CD8-positive, alpha-beta memory T cell (primary cell): ENCODE measurements at regions not wholly inside any gene's neighbourhood (a gene's known extent, or its start where the extent isn't known, plus 50 kb on each side); places are given as distances from the start of the nearest gene placed in this dataset.
"Not testable (repeated sequence)": the region's sequence is repeated elsewhere in the genome, so short reads cannot be mapped to it uniquely, and the experiment has no call there.

Source experiments
- CTCF ChIA-PET: fragments of 350-600 bp; sonication (Branson Sonifier 250); formaldehyde crosslinking; loops from one replicate; lab custom pipeline; 2021; ENCODE audit warnings: antibody characterized with exemption; lab: Charles Lee
- POLR2A ChIA-PET: fragments of 350-600 bp; sonication (Branson Sonifier 250); formaldehyde crosslinking; loops from one replicate; lab custom pipeline; 2021; ENCODE audit warnings: antibody characterized with exemption; lab: Charles Lee
- DNase-seq, 5 donors: peaks; one replicate each; pipeline versions ENCODE4 v3.0.0 to v3.0.0-alpha.2; 2020 to 2022; ENCODE audit warnings: mixed read lengths in 1 of 5
- H3K27ac ChIP-seq: one replicate; pipeline ENCODE4 v1.7.0; 2013; ENCODE audit warnings: low read depth, mild to moderate bottlenecking, low read length, moderate library complexity
- H3K27me3 ChIP-seq: 2 replicates; pipeline ENCODE4 v1.7.0; 2013; ENCODE audit warnings: low read length, mild to moderate bottlenecking; ENCODE audit not compliant: insufficient read depth, poor library complexity, severe bottlenecking
- H3K36me3 ChIP-seq: 2 replicates; pipeline ENCODE4 v1.7.0; 2013; ENCODE audit warnings: mild to moderate bottlenecking, low read length, moderate library complexity; ENCODE audit not compliant: insufficient read depth
- H3K4me1 ChIP-seq: 2 replicates; pipeline ENCODE4 v1.7.0; 2013; ENCODE audit warnings: mild to moderate bottlenecking, low read length, moderate library complexity; ENCODE audit not compliant: insufficient read depth
- H3K4me3 ChIP-seq: 2 replicates; pipeline ENCODE4 v1.7.0; 2013; ENCODE audit warnings: mild to moderate bottlenecking, low read length
- H3K9me3 ChIP-seq: 2 replicates; pipeline ENCODE4 v1.7.0; 2013; ENCODE audit warnings: mild to moderate bottlenecking, low read length
- H3K27ac Mint-ChIP-seq, 8 donors: one replicate each; pipeline ENCODE4 v1.8.0; 2020 to 2021; ENCODE audit warnings: mixed read lengths in 8 of 8, mild to moderate bottlenecking in 6 of 8, inconsistent platforms in 3 of 8, moderate library complexity in 3 of 8
- H3K27me3 Mint-ChIP-seq, 2 donors: one replicate each; pipeline ENCODE4 v1.8.0; 2020 to 2021; ENCODE audit warnings: mixed read lengths in 2 of 2, mild to moderate bottlenecking in 1 of 2, moderate library complexity in 1 of 2
- H3K36me3 Mint-ChIP-seq, 3 donors: one replicate each; pipeline ENCODE4 v1.8.0; 2020 to 2021; ENCODE audit warnings: mixed read lengths in 3 of 3, inconsistent platforms in 1 of 3, mild to moderate bottlenecking in 1 of 3
- H3K4me1 Mint-ChIP-seq, 3 donors: one replicate each; pipeline ENCODE4 v1.8.0; 2020 to 2021; ENCODE audit warnings: mixed read lengths in 3 of 3, inconsistent platforms in 1 of 3, mild to moderate bottlenecking in 1 of 3
- H3K4me3 Mint-ChIP-seq, 7 donors: one replicate each; pipeline ENCODE4 v1.8.0; 2020 to 2021; ENCODE audit warnings: mixed read lengths in 7 of 7, mild to moderate bottlenecking in 6 of 7, moderate library complexity in 4 of 7, inconsistent platforms in 2 of 7
- H3K9me3 Mint-ChIP-seq, 5 donors: one replicate each; pipeline ENCODE4 v1.8.0; 2020 to 2022; ENCODE audit warnings: mixed read lengths in 5 of 5, mild to moderate bottlenecking in 3 of 5, moderate library complexity in 2 of 5, inconsistent platforms in 1 of 5

DNA sequence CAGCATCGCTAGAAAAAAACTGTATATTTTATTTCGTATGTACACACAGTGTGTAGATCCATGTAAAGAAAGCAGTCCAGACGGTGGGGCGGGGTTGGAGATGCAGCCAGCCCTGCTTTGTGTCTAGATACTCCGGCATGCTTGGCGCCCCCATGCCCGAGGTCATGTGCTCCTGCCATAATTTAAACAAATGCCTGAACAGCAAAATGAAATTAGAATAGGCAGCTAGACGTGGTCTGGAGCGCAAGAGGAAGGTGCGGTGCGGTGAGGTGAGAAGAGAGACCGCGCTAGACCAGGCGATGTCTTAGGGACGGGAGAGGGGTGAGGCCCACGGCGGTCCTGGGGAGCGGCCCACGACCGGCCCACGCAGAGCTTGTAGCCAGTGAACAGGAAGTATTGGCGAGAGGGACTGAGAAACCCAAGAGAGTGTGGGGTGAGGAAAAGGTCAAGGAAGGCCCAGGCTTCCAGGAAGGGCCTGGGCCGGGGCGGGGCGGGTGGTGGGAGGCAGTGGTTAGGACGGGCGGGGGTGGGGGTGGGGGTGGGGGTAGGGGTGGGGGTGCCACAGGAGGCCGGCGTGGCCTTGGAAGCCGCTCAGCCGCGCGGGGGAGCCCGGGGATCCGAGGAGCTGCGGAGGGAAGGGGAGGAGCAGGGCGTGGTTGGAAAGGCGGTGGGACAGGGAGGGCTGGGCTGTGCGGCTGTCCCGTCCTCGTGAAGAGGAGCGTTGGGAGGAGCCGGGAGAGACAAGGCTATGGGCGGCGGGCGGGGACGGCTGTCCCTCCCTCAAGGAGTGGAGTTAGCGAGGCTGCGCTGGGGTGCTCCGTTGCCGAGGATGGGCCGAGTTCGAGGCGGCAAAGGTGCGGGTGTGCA lies 254.7 kb upstream of the SGCG start:
- H3K9me3 ChIP-seq, result no peaks in the 10 kb centered on the region
- H3K4me3 Mint-ChIP-seq, result peak overlapping the region in 4 of 7 donors; percentile 14 to 37 (median 21)
- H3K4me3 ChIP-seq, result no peak overlapping the region
- H3K27ac Mint-ChIP-seq, result no peak overlapping the region
- ChIA-PET CTCF (no interaction called here), POLR2A (no interaction called here)
- DNase-seq, result no peak
- H3K36me3 Mint-ChIP-seq, result peaks cover 0 to 3% (median 0%) of the 10 kb centered on the region in 3 donors
- H3K9me3 Mint-ChIP-seq, result peaks cover 0 to 10% (median 2%) of the 10 kb centered on the region in 5 donors
- peaks cover 18 to 44% of the 10 kb centered on the region in 2 donors for H3K27me3 Mint-ChIP-seq
- no peaks in the 10 kb centered on the region for H3K4me1 ChIP-seq
- no peaks in the 10 kb centered on the region for H3K36me3 ChIP-seq
- H3K27ac ChIP-seq, result no peak overlapping the region
- H3K27me3 ChIP-seq, result no peaks in the 10 kb centered on the region
- H3K4me1 Mint-ChIP-seq, result peaks cover 4 to 10% (median 8%) of the 10 kb centered on the region in 3 donors

GRCh38 chr13:22926748-22927400 lies 253.9 kb upstream of the SGCG start:
- Mint-ChIP-seq H3K4me3 (peak overlapping the region in 1 of 7 donors; percentile 30), H3K9me3 (peaks cover 0 to 8% (median 2%) of the 10 kb centered on the region in 5 donors), H3K27ac (no peak overlapping the region), H3K36me3 (peaks cover 0 to 3% (median 0%) of the 10 kb centered on the region in 3 donors), H3K4me1 (peaks cover 4 to 10% (median 8%) of the 10 kb centered on the region in 3 donors), H3K27me3 (peaks cover 18 to 37% of the 10 kb centered on the region in 2 donors)
- CTCF ChIA-PET, result no interaction called here
- Histone ChIP-seq H3K36me3 (no peaks in the 10 kb centered on the region), H3K27ac (no peak overlapping the region), H3K27me3 (no peaks in the 10 kb centered on the region), H3K4me1 (no peaks in the 10 kb centered on the region), H3K4me3 (no peak overlapping the region), H3K9me3 (no peaks in the 10 kb centered on the region)
- DNase-seq, result no peak
- POLR2A ChIA-PET, result no interaction called here

GRCh38 chr13:22927845-22928244 lies 252.9 kb upstream of the SGCG start:
- CTCF ChIA-PET, POLR2A ChIA-PET, H3K36me3 ChIP-seq, H3K4me1 ChIP-seq, H3K27ac ChIP-seq, H3K27me3 ChIP-seq, H3K9me3 Mint-ChIP-seq, H3K36me3 Mint-ChIP-seq, H3K9me3 ChIP-seq, H3K27ac Mint-ChIP-seq, DNase-seq, H3K4me3 ChIP-seq, H3K4me1 Mint-ChIP-seq: not testable (repeated sequence)
- peaks cover 14 to 30% of the 10 kb centered on the region in 2 donors for H3K27me3 Mint-ChIP-seq
- peak overlapping the region in 1 of 7 donors; percentile 16 for H3K4me3 Mint-ChIP-seq

- H3K4me3 ChIP-seq, result no peak overlapping the region
- ChIA-PET POLR2A (no interaction called here), CTCF (no interaction called here)
- no peak for DNase-seq
- no peaks in the 10 kb centered on the region for H3K9me3 ChIP-seq
- H3K36me3 ChIP-seq, result no peaks in the 10 kb centered on the region
- H3K27me3 ChIP-seq, result no peaks in the 10 kb centered on the region
- Mint-ChIP-seq H3K36me3 (peaks cover 0 to 3% (median 0%) of the 10 kb centered on the region in 3 donors), H3K27ac (no peak overlapping the region), H3K27me3 (peaks cover 14 to 28% of the 10 kb centered on the region in 2 donors), H3K4me1 (peaks cover 4 to 10% (median 8%) of the 10 kb centered on the region in 3 donors), H3K9me3 (peaks cover 0 to 7% (median 0%) of the 10 kb centered on the region in 5 donors), H3K4me3 (no peak overlapping the region)
- H3K4me1 ChIP-seq, result no peaks in the 10 kb centered on the region
- no peak overlapping the region for H3K27ac ChIP-seq
These were observed 251.2 kb upstream of the SGCG start for GRCh38 chr13:22929381-22930126.

GRCh38 chr13:22931576-22931975 lies 249.2 kb upstream of the SGCG start:
- Histone ChIP-seq H3K36me3 (no peaks in the 10 kb centered on the region), H3K4me3 (no peak overlapping the region), H3K9me3 (no peaks in the 10 kb centered on the region), H3K27ac (no peak overlapping the region), H3K4me1 (no peaks in the 10 kb centered on the region), H3K27me3 (no peaks in the 10 kb centered on the region)
- H3K4me1 Mint-ChIP-seq, result peaks cover 0 to 3% (median 0%) of the 10 kb centered on the region in 3 donors
- no peak overlapping the region for H3K4me3 Mint-ChIP-seq
- no peak for DNase-seq
- no peak overlapping the region for H3K27ac Mint-ChIP-seq
- POLR2A ChIA-PET, result no interaction called here
- peaks cover 9 to 12% of the 10 kb centered on the region in 2 donors for H3K27me3 Mint-ChIP-seq
- CTCF ChIA-PET, result no interaction called here
- peaks cover 0 to 3% (median 0%) of the 10 kb centered on the region in 3 donors for H3K36me3 Mint-ChIP-seq
- H3K9me3 Mint-ChIP-seq, result peaks cover 0 to 2% (median 0%) of the 10 kb centered on the region in 5 donors

DNA sequence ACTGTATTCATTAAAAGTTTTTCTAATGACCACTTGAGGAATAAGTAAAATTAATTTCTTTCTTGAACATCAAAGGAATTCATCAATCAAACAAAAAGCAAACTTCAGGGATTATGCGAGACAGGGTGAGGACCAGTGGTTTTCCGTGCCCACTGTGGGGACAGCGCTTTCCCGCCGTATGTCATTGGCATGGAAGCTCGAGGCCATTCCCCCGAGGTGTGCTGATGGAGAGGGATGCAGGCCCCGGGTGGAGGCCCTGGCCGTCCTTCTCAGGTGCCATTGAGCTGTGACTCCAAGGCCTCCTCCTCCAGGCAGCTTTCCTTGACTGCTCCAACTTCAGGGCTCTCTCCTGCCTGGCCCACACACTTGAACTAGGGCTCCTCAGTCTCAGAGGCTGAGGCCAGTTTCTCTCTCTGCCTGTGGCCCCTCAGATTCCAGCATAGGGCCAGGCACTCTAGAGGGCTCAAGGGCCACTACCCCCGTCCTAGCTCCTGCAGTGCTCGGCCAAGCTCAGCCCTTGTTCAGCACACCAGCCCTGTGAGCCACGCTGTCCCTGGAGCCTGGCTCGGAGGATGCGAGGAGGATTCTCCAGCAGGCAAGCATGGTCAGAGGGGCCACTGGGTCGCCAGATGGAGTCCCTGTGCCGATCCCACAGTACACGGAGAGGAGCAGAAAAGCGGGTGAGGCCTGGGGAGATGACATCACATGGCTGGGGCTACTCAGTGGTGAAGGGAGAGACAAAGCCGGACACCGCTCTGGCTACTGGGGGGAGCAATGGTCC lies 248.0 kb upstream of the SGCG start:
- H3K4me1 Mint-ChIP-seq, H3K9me3 Mint-ChIP-seq, H3K4me3 ChIP-seq, CTCF ChIA-PET, H3K4me1 ChIP-seq, H3K27ac ChIP-seq, H3K27me3 Mint-ChIP-seq, H3K27ac Mint-ChIP-seq, H3K9me3 ChIP-seq, H3K4me3 Mint-ChIP-seq, H3K36me3 ChIP-seq, H3K27me3 ChIP-seq, POLR2A ChIA-PET, DNase-seq, H3K36me3 Mint-ChIP-seq: not testable (repeated sequence)

GRCh38 chr13:22933571-22934181 lies 247.1 kb upstream of the SGCG start:
- DNase-seq, result no peak
- H3K4me1 ChIP-seq, result no peaks in the 10 kb centered on the region
- CTCF ChIA-PET, result no interaction called here
- POLR2A ChIA-PET, result no interaction called here
- no peaks in the 10 kb centered on the region for H3K36me3 Mint-ChIP-seq
- H3K27ac ChIP-seq, result no peak overlapping the region
- H3K36me3 ChIP-seq, result no peaks in the 10 kb centered on the region
- no peaks in the 10 kb centered on the region for H3K4me1 Mint-ChIP-seq
- no peak overlapping the region for H3K27ac Mint-ChIP-seq
- no peak overlapping the region for H3K4me3 ChIP-seq
- peaks cover 0 to 2% of the 10 kb centered on the region in 2 donors for H3K27me3 Mint-ChIP-seq
- no peak overlapping the region for H3K4me3 Mint-ChIP-seq
- no peaks in the 10 kb centered on the region for H3K27me3 ChIP-seq
- H3K9me3 Mint-ChIP-seq, result no peaks in the 10 kb centered on the region
- H3K9me3 ChIP-seq, result no peaks in the 10 kb centered on the region
